Lower leg skin (tissue), 4 donors: ENCODE measurements at regions not wholly inside any gene's neighbourhood (a gene's known extent, or its start where the extent isn't known, plus 50 kb on each side); places are given as distances from the start of the nearest gene placed in this dataset.
A peak's percentile ranks its signal among the peaks of the same experiment; 100 is the strongest.

Source experiments
- DNase-seq, 2 donors: peaks; one replicate each; pipeline ENCODE4 v3.0.0-alpha.2; 2019; ENCODE audit warnings: low spot score in 2 of 2
- H3K4me3 ChIP-seq: fragments of 200-600 bp; sonication (generic); 2 replicates; pipeline ENCODE4 v1.5.1; 2017; ENCODE audit warnings: mild to moderate bottlenecking, low read depth; ENCODE audit not compliant: poor library complexity, severe bottlenecking
- POLR2A ChIP-seq, 2 donors: fragments of 450-650 bp; IDR thresholded peaks; one replicate each; pipeline ENCODE4 v1.6.1; 2016 to 2017; ENCODE audit warnings: antibody characterized with exemption in 2 of 2, mild to moderate bottlenecking in 1 of 2, moderate library complexity in 1 of 2
- WGBS, 2 donors: methylation state at CpG; one replicate each; pipeline ENCODE4 v1.1.5; 2018; 5-methylcytosine and 5-hydroxymethylcytosine counted together
- intact Hi-C: fragments of 100-400 bp; cut with DNase I; formaldehyde crosslinking; loops from one replicate; pipeline ENCODE4 v1.15.0; 2023; ENCODE audit warnings: low total_unique reads
- TF ChIP-seq, protein P1 (sequence below), 3 donors: fragments of 450-650 bp; IDR thresholded peaks; one replicate each; pipeline ENCODE4 v1.5.1; 2016; ENCODE audit warnings: antibody characterized with exemption in 3 of 3, mild to moderate bottlenecking in 3 of 3, moderate library complexity in 2 of 3

DNA sequence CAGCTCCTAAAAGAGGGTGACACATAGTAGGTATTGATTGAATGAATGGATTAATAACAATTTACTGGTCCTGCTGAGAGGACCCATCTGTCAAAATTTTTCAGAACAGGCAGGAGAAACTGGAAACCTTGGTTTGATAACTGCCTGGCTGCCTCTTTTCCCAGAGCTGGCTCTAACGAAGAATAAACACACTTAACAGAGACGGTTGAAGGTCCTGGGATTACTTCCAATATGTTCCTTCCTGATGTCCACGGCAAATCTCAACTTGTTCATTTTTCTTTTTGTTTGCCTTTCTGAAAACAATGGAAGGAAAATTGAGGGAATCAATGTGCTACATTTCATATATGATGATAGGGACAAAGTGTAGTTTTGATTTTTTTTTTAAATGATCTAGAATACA lies 76.5 kb upstream of the SYT13 start:
- H3K4me3 ChIP-seq, result no peak overlapping the region
- no peak for TF ChIP-seq POLR2A (IDR thresholded peaks at IDR 0.05)
- TF ChIP-seq, protein P1, sequence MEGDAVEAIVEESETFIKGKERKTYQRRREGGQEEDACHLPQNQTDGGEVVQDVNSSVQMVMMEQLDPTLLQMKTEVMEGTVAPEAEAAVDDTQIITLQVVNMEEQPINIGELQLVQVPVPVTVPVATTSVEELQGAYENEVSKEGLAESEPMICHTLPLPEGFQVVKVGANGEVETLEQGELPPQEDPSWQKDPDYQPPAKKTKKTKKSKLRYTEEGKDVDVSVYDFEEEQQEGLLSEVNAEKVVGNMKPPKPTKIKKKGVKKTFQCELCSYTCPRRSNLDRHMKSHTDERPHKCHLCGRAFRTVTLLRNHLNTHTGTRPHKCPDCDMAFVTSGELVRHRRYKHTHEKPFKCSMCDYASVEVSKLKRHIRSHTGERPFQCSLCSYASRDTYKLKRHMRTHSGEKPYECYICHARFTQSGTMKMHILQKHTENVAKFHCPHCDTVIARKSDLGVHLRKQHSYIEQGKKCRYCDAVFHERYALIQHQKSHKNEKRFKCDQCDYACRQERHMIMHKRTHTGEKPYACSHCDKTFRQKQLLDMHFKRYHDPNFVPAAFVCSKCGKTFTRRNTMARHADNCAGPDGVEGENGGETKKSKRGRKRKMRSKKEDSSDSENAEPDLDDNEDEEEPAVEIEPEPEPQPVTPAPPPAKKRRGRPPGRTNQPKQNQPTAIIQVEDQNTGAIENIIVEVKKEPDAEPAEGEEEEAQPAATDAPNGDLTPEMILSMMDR (IDR thresholded peaks at IDR 0.05), result no peak
- DNase-seq, result no peak
- 31 to 35% methylated on average over 3 of the region's 3 CpGs for WGBS, 2 donors
- intact Hi-C loops, result loop anchor here (10.0 kb wide), 1 partner anchor 412 kb away; no protein-coding TSS in a partner anchor

DNA sequence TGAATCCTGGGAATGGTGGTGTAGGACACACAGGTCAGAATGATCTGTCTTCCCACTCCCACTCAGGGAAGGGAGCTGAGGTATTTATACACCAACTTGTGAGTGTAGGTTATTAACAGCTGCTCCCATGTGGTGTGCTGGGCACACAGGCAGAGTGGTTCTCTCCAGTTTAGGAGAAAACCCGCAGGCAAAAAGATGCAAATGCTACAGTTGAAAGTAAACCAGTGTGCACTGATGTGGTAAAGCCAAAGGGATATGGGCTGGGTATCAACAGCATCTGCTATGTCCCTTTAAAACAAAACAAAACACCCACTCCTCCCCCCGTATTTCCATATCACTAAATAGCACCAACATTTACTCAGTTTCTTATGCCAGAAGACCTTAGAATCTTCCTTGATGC lies 75.4 kb upstream of the SYT13 start:
- WGBS, 2 donors, result 80 to 82% methylated on average over 2 of the region's 2 CpGs
- intact Hi-C loops, result loop anchor here (10.0 kb wide), 1 partner anchor 413 kb away; no protein-coding TSS in a partner anchor
- peak in 1 of 2 donors; percentile 9 for DNase-seq
- no peak overlapping the region for H3K4me3 ChIP-seq
- TF ChIP-seq, protein P1 (IDR thresholded peaks at IDR 0.05), result no peak
- no peak for TF ChIP-seq POLR2A (IDR thresholded peaks at IDR 0.05)

DNA sequence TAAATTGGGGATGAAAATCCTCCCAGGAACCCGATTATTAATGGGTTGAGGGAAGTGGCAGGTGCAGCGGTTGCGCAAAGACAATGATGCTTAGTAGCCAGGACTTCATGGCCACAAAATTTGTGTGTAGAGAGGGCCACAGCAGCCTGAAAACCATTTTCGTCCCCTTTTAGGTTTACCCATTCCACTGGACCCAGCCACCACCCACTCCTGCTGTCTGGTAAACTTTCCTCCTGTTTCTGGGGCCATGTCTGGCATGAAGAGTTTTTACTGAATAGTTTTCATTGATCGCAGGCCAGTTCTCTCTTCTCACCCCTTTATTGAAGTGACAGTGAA lies 69.5 kb upstream of the SYT13 start:
- 23 to 25% methylated on average over 5 of the region's 5 CpGs for WGBS, 2 donors
- DNase-seq, result no peak
- intact Hi-C loops, result no loop called here
- H3K4me3 ChIP-seq, result peak overlapping the region; percentile 19
- TF ChIP-seq, protein P1 (IDR thresholded peaks at IDR 0.05), result no peak
- TF ChIP-seq POLR2A (IDR thresholded peaks at IDR 0.05), result no peak

DNA sequence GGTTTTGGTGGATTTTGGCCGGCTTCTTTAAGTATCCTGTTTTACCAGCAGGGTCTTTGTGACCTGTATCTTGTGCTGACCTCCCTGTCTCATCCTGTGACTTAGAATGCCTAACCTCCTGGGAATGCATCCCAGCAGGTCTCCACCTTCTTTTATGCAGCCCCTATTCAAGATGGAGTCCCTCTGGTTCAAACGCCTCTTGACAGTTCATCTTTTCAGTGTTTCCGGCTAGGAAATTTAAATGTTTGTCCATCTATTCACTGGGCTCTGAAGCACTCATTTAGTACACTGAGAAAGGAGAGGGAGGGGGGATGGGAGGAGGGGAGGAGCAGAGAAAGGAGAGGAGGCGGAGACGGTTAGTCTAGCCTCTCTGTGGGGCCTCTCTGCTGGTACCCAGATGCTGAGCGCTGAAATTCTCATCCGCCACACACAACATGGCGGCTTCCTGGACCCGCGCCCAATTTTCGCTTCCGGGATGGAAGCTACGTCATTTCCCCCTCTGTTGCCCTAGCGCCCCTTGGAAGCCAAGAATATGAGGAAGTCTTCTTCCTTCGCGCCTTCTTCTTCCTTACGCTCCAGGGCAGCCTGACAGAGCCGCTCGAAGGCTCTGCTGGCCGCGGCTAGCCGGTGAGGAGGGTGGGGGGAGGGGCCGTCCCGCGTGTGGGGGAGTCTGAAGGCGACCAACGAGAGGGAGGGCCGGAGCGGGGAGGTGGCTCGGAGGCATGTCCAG lies 69.0 kb upstream of the SYT13 start:
- TF ChIP-seq, protein P1 (IDR thresholded peaks at IDR 0.05), result no peak
- TF ChIP-seq POLR2A (IDR thresholded peaks at IDR 0.05), result no peak
- H3K4me3 ChIP-seq, result peak overlapping the region; percentile 19
- intact Hi-C loops, result no loop called here
- 10% methylated on average over 30 of the region's 30 CpGs for WGBS, 2 donors
- DNase-seq, result peak; percentile 70 to 96

DNA sequence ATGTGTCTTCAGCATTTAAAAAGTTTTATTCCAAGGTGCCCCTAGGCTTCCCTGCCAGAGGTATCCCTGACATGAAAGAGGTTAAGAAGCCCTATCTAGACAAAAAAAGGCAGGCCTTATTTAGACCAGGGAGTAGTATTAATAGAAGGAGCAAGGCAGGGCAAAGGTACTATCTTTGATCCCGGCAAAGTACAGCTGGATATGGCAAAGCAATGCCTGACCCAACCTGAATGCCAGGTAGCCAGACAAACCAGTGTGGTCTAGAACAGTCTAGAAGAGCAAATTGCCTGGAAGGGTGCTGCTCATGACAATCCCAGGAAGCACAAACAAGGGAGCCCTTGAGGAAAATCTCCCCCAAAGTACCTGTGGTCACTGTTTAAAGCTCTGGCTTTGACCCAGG lies 62.6 kb upstream of the SYT13 start:
- 83 to 90% methylated on average over 1 of the region's 1 CpG for WGBS, 2 donors
- H3K4me3 ChIP-seq, result no peak overlapping the region
- intact Hi-C loops, result no loop called here
- DNase-seq, result peak in 1 of 2 donors; percentile 46
- TF ChIP-seq, protein P1 (IDR thresholded peaks at IDR 0.05), result no peak
- no peak for TF ChIP-seq POLR2A (IDR thresholded peaks at IDR 0.05)
